ENCODE measurements at regions not wholly inside any gene's neighbourhood (a gene's known extent, or its start where the extent isn't known, plus 50 kb on each side); places are given as distances from the start of the nearest gene placed in this dataset.

DNA sequence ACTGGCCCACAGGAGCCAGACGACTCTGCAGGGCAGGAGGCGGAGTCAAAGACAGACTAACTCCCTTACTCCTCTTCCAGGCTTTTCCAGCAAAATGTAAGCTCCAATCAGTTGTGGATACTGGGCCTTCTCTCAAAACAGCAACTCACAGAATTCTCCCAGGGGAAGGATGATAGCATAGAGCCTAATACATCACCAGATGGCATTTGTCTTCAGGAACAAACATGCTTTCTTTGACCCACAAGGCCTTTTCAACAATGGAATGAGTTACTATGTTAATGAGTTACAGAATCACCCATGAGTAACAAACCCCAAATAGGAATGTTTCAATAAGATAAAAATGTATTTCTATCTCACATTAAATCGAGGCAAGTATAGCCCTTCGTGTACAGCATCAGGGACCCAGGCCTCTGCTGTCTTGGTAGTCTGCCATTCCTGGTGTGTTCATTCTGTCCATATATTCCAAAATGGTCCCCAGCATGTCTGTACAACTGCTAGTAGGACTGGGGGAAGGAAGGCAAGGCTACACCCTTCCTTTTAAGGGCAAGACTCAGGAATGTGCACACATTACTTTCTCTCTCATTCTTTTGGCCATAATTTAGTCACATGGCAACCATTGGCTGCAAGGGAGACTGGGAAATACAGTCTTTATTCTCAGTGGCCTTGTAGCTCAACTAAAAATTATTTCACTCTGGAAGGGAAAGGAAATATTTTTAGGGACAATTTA is 76.4 kb downstream of the BOD1L2 start:
- intact Hi-C loops (cut with DNase I; ENCODE audit: low total_unique reads), result no loop called here

DNA sequence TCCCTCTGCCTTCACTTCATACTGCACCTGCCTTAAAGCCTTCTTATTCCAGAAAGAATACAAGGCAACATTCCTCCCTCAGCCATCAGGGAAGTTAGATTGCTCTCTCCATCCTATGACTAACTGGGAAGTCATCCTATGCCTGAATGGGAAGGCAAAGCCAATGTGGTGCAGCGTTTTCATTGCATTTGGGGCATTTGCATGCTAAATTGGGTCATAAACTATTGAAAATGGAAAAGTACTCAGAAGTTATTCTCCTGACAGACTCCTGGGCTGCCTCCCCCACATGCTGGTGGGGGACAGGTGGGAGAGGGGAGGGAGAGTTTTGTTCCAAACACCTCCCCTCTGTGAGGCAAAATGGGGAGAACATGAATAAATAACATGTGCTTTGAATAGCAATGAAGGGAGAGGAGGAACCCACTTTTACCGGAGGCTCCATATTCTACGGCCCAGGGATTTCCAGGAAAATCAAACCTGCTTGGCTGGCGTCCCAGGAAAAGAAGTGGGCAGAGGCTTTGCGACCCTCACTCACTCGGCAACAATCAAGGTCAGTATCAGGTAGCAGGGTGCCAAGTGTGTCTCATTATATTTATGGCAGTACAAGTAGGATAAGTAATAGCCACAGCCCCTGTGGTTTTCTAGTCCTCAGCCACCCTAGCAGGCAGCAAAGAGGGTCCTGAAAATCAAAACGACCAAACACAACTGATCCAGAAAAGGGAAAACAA is 84.1 kb downstream of the BOD1L2 start:
- intact Hi-C loops (cut with DNase I; ENCODE audit: low total_unique reads), result no loop called here
- Histone ChIP-seq H3K27me3 (no peaks in the 10 kb centered on the region), H3K27ac (no peak overlapping the region), H3K9me3 (no peaks in the 10 kb centered on the region), H3K4me1 (no peaks in the 10 kb centered on the region), H3K4me3 (no peak overlapping the region), H3K36me3 (no peaks in the 10 kb centered on the region)
- DNase-seq, result no peak
- TF ChIP-seq, protein P1, sequence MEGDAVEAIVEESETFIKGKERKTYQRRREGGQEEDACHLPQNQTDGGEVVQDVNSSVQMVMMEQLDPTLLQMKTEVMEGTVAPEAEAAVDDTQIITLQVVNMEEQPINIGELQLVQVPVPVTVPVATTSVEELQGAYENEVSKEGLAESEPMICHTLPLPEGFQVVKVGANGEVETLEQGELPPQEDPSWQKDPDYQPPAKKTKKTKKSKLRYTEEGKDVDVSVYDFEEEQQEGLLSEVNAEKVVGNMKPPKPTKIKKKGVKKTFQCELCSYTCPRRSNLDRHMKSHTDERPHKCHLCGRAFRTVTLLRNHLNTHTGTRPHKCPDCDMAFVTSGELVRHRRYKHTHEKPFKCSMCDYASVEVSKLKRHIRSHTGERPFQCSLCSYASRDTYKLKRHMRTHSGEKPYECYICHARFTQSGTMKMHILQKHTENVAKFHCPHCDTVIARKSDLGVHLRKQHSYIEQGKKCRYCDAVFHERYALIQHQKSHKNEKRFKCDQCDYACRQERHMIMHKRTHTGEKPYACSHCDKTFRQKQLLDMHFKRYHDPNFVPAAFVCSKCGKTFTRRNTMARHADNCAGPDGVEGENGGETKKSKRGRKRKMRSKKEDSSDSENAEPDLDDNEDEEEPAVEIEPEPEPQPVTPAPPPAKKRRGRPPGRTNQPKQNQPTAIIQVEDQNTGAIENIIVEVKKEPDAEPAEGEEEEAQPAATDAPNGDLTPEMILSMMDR (IDR thresholded peaks at IDR 0.05), result no peak

More for the DNA sequence above, 76.4 kb downstream of the BOD1L2 start:
- DNase-seq, result no peak
- no peak overlapping the region for H3K4me3 ChIP-seq
- TF ChIP-seq, protein P1 (IDR thresholded peaks at IDR 0.05), result no peak
- no peak overlapping the region for H3K27ac ChIP-seq
- no peaks in the 10 kb centered on the region for H3K9me3 ChIP-seq
- H3K36me3 ChIP-seq, result no peaks in the 10 kb centered on the region
- peaks cover 0 to 3% of the 10 kb centered on the region in 2 donors for H3K27me3 ChIP-seq
- H3K4me1 ChIP-seq, result no peaks in the 10 kb centered on the region

DNA sequence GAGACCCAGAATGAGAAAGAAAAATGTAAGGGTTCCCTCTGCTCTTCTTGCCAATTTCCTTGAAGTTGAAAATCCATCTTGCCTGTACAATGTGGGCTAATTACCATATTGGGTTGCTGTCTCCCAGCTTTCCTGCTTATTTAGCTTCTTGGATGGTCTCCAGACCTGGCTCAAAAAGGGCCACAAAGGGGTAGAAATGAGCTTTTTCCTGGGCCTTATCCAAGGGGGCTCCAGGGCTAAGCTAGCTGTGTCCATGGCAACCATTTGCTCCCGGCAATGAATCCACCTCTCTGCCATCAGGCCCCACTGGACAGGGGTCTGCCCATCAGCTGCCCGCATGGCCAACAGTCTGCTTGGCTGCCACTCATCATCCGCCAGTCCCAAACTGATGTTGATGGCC is 85.0 kb downstream of the BOD1L2 start:
- no peak overlapping the region for H3K27ac ChIP-seq
- H3K9me3 ChIP-seq, result no peaks in the 10 kb centered on the region
- DNase-seq, result no peak
- no peaks in the 10 kb centered on the region for H3K4me1 ChIP-seq
- no peak overlapping the region for H3K4me3 ChIP-seq
- TF ChIP-seq, protein P1 (IDR thresholded peaks at IDR 0.05), result no peak
- intact Hi-C loops (cut with DNase I; ENCODE audit: low total_unique reads), result no loop called here
- H3K36me3 ChIP-seq, result no peaks in the 10 kb centered on the region
- no peaks in the 10 kb centered on the region for H3K27me3 ChIP-seq

DNA sequence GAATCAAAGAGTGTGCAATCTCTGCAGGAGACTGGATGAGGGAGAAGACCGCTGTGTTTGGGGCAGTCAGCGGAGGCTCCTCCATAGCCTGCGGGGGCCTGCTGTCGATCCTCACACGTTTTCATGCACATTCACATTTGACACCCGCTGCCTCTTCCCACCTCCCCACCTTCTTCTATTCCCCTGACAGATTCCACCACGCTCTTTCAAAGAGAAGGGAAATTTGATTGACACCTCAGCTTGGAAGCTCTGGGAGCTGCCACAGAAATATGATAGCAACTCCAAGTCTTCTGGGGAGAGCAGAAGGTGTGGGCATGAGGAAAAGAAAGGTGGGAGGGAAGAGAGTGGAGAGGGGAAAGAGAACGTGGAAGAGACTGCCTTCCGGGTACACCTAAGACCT is 87.5 kb downstream of the BOD1L2 start:
- Histone ChIP-seq H3K27me3 (no peaks in the 10 kb centered on the region), H3K9me3 (no peaks in the 10 kb centered on the region), H3K4me1 (no peaks in the 10 kb centered on the region), H3K36me3 (no peaks in the 10 kb centered on the region), H3K27ac (no peak overlapping the region), H3K4me3 (no peak overlapping the region)
- no peak for DNase-seq
- TF ChIP-seq, protein P1 (IDR thresholded peaks at IDR 0.05), result no peak
- intact Hi-C loops (cut with DNase I; ENCODE audit: low total_unique reads), result no loop called here

DNA sequence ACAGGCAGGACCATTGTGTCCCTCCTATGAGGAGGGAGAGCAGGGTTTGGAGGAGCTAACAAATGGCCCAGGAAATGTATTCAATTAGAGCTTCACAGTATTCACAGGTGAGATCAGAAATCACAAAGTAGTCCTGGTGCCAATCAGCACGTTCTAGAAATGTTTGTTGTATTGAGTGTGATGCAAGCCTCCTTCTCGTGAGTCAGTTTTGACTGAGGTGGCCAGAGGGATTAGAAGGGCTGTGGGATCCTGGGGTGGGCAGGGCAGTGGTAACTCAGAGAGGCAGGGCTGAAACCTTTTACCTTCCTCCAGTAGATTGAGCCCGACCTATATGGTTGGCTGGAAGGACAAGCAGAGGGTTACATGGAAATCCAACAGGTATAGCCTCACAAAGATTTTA is 95.0 kb downstream of the BOD1L2 start:
- no peaks in the 10 kb centered on the region for H3K27me3 ChIP-seq
- H3K36me3 ChIP-seq, result no peaks in the 10 kb centered on the region
- DNase-seq, result no peak
- H3K4me1 ChIP-seq, result no peaks in the 10 kb centered on the region
- TF ChIP-seq, protein P1 (IDR thresholded peaks at IDR 0.05), result no peak
- H3K9me3 ChIP-seq, result peaks cover 0 to 3% (median 0%) of the 10 kb centered on the region in 3 donors
- intact Hi-C loops (cut with DNase I; ENCODE audit: low total_unique reads), result no loop called here
- no peak overlapping the region for H3K4me3 ChIP-seq
- no peak overlapping the region for H3K27ac ChIP-seq
